ENCODE measurements at regions not wholly inside any gene's neighbourhood (a gene's known extent, or its start where the extent isn't known, plus 50 kb on each side); places are given as distances from the start of the nearest gene placed in this dataset.
A peak's percentile ranks its signal among the peaks of the same experiment; 100 is the strongest.

GRCh38 chr7:116310141-116310540, 99.8 kb downstream of the TES start:
- peaks cover 10% of the 10 kb centered on the region for H3K4me1 ChIP-seq (ENCODE audit: control insufficient read depth, insufficient read depth, low read length)
- H3K9ac ChIP-seq (ENCODE audit: low read depth, low read length) = no peak overlapping the region
- no peaks in the 10 kb centered on the region for H3K27me3 ChIP-seq (ENCODE audit: control insufficient read depth, insufficient read depth, low read length)
- no peaks in the 10 kb centered on the region for H3K9me3 ChIP-seq (replicated peaks; ENCODE audit: low read length)
- no peaks in the 10 kb centered on the region for H3K36me3 ChIP-seq (ENCODE audit: insufficient read depth, low read length)
- H3K4me3 ChIP-seq (ENCODE audit: low read length) = no peak overlapping the region
- H3K4me2 ChIP-seq (ENCODE audit: low read length) = no peak overlapping the region

- H3K27me3 ChIP-seq (ENCODE audit: control insufficient read depth, insufficient read depth, low read length) = no peaks in the 10 kb centered on the region
Measured at GRCh38 chr7:116311259-116311658, 100.9 kb downstream of the TES start.

GRCh38 chr7:116311816-116312471, 101.6 kb downstream of the TES start:
- Histone ChIP-seq H3K9me3 (replicated peaks; ENCODE audit: low read length) (no peaks in the 10 kb centered on the region), H3K4me3 (ENCODE audit: low read length) (no peak overlapping the region), H3K4me1 (ENCODE audit: control insufficient read depth, insufficient read depth, low read length) (peaks cover 28% of the 10 kb centered on the region), H3K36me3 (ENCODE audit: insufficient read depth, low read length) (no peaks in the 10 kb centered on the region), H3K27me3 (ENCODE audit: control insufficient read depth, insufficient read depth, low read length) (no peaks in the 10 kb centered on the region), H3K4me2 (ENCODE audit: low read length) (no peak overlapping the region), H3K9ac (ENCODE audit: low read depth, low read length) (no peak overlapping the region)

More at GRCh38 chr7:116311259-116311658, 100.9 kb downstream of the TES start:
- H3K4me2 ChIP-seq (ENCODE audit: low read length) = no peak overlapping the region
- no peaks in the 10 kb centered on the region for H3K36me3 ChIP-seq (ENCODE audit: insufficient read depth, low read length)
- H3K4me1 ChIP-seq (ENCODE audit: control insufficient read depth, insufficient read depth, low read length) = peaks cover 21% of the 10 kb centered on the region
- H3K9ac ChIP-seq (ENCODE audit: low read depth, low read length) = no peak overlapping the region
- no peak overlapping the region for H3K4me3 ChIP-seq (ENCODE audit: low read length)
- H3K9me3 ChIP-seq (replicated peaks; ENCODE audit: low read length) = no peaks in the 10 kb centered on the region

GRCh38 chr7:116315293-116315692, 105.0 kb downstream of the TES start:
- peak overlapping the region; percentile 77 for H3K9ac ChIP-seq (ENCODE audit: low read depth, low read length)
- H3K36me3 ChIP-seq (ENCODE audit: insufficient read depth, low read length) = no peaks in the 10 kb centered on the region
- H3K4me3 ChIP-seq (ENCODE audit: low read length) = no peak overlapping the region
- H3K9me3 ChIP-seq (replicated peaks; ENCODE audit: low read length) = no peaks in the 10 kb centered on the region
- H3K4me2 ChIP-seq (ENCODE audit: low read length) = peak overlapping the region; percentile 11
- H3K27me3 ChIP-seq (ENCODE audit: control insufficient read depth, insufficient read depth, low read length) = no peaks in the 10 kb centered on the region
- peaks cover 34% of the 10 kb centered on the region for H3K4me1 ChIP-seq (ENCODE audit: control insufficient read depth, insufficient read depth, low read length)

GRCh38 chr7:116315803-116316202, 105.5 kb downstream of the TES start:
- Histone ChIP-seq H3K9me3 (replicated peaks; ENCODE audit: low read length) (no peaks in the 10 kb centered on the region), H3K36me3 (ENCODE audit: insufficient read depth, low read length) (no peaks in the 10 kb centered on the region), H3K4me1 (ENCODE audit: control insufficient read depth, insufficient read depth, low read length) (peaks cover 34% of the 10 kb centered on the region), H3K4me2 (ENCODE audit: low read length) (peak overlapping the region; percentile 62), H3K27me3 (ENCODE audit: control insufficient read depth, insufficient read depth, low read length) (no peaks in the 10 kb centered on the region), H3K4me3 (ENCODE audit: low read length) (no peak overlapping the region), H3K9ac (ENCODE audit: low read depth, low read length) (peak overlapping the region; percentile 77)

- Histone ChIP-seq H3K4me1 (ENCODE audit: control insufficient read depth, insufficient read depth, low read length) (peaks cover 34% of the 10 kb centered on the region), H3K9me3 (replicated peaks; ENCODE audit: low read length) (no peaks in the 10 kb centered on the region), H3K27me3 (ENCODE audit: control insufficient read depth, insufficient read depth, low read length) (no peaks in the 10 kb centered on the region), H3K9ac (ENCODE audit: low read depth, low read length) (peak overlapping the region; percentile 77), H3K4me3 (ENCODE audit: low read length) (peak overlapping the region; percentile 38), H3K36me3 (ENCODE audit: insufficient read depth, low read length) (no peaks in the 10 kb centered on the region), H3K4me2 (ENCODE audit: low read length) (peak overlapping the region; percentile 62)
Measured at GRCh38 chr7:116316838-116317628, 106.7 kb downstream of the TES start.

GRCh38 chr7:116317907-116318306, 107.6 kb downstream of the TES start:
- Histone ChIP-seq H3K4me3 (ENCODE audit: low read length) (no peak overlapping the region), H3K4me1 (ENCODE audit: control insufficient read depth, insufficient read depth, low read length) (peaks cover 40% of the 10 kb centered on the region), H3K9me3 (replicated peaks; ENCODE audit: low read length) (no peaks in the 10 kb centered on the region), H3K9ac (ENCODE audit: low read depth, low read length) (peak overlapping the region; percentile 77), H3K4me2 (ENCODE audit: low read length) (peak overlapping the region; percentile 6), H3K27me3 (ENCODE audit: control insufficient read depth, insufficient read depth, low read length) (no peaks in the 10 kb centered on the region), H3K36me3 (ENCODE audit: insufficient read depth, low read length) (no peaks in the 10 kb centered on the region)

GRCh38 chr7:116322541-116322940, 112.2 kb downstream of the TES start:
- Histone ChIP-seq H3K9me3 (replicated peaks; ENCODE audit: low read length) (no peaks in the 10 kb centered on the region), H3K4me2 (ENCODE audit: low read length) (peak overlapping the region; percentile 28), H3K4me3 (ENCODE audit: low read length) (no peak overlapping the region), H3K9ac (ENCODE audit: low read depth, low read length) (no peak overlapping the region), H3K36me3 (ENCODE audit: insufficient read depth, low read length) (no peaks in the 10 kb centered on the region), H3K4me1 (ENCODE audit: control insufficient read depth, insufficient read depth, low read length) (peaks cover 29% of the 10 kb centered on the region), H3K27me3 (ENCODE audit: control insufficient read depth, insufficient read depth, low read length) (no peaks in the 10 kb centered on the region)

GRCh38 chr7:116324582-116324981, 114.2 kb downstream of the TES start:
- no peak overlapping the region for H3K4me3 ChIP-seq (ENCODE audit: low read length)
- H3K9ac ChIP-seq (ENCODE audit: low read depth, low read length) = no peak overlapping the region
- H3K4me2 ChIP-seq (ENCODE audit: low read length) = no peak overlapping the region
- no peaks in the 10 kb centered on the region for H3K36me3 ChIP-seq (ENCODE audit: insufficient read depth, low read length)
- H3K4me1 ChIP-seq (ENCODE audit: control insufficient read depth, insufficient read depth, low read length) = peaks cover 34% of the 10 kb centered on the region
- no peaks in the 10 kb centered on the region for H3K9me3 ChIP-seq (replicated peaks; ENCODE audit: low read length)
- H3K27me3 ChIP-seq (ENCODE audit: control insufficient read depth, insufficient read depth, low read length) = no peaks in the 10 kb centered on the region

- Histone ChIP-seq H3K27me3 (ENCODE audit: control insufficient read depth, insufficient read depth, low read length) (no peaks in the 10 kb centered on the region), H3K9ac (ENCODE audit: low read depth, low read length) (no peak overlapping the region), H3K4me1 (ENCODE audit: control insufficient read depth, insufficient read depth, low read length) (peaks cover 34% of the 10 kb centered on the region), H3K4me2 (ENCODE audit: low read length) (no peak overlapping the region), H3K36me3 (ENCODE audit: insufficient read depth, low read length) (no peaks in the 10 kb centered on the region), H3K9me3 (replicated peaks; ENCODE audit: low read length) (no peaks in the 10 kb centered on the region), H3K4me3 (ENCODE audit: low read length) (no peak overlapping the region)
Measured at GRCh38 chr7:116325517-116325916, 115.2 kb downstream of the TES start.

- H3K9ac ChIP-seq (ENCODE audit: low read depth, low read length) = peak overlapping the region; percentile 67
- H3K27me3 ChIP-seq (ENCODE audit: control insufficient read depth, insufficient read depth, low read length) = no peaks in the 10 kb centered on the region
- H3K4me3 ChIP-seq (ENCODE audit: low read length) = peak overlapping the region; percentile 34
- H3K4me2 ChIP-seq (ENCODE audit: low read length) = peak overlapping the region; percentile 52
- H3K9me3 ChIP-seq (replicated peaks; ENCODE audit: low read length) = no peaks in the 10 kb centered on the region
- H3K4me1 ChIP-seq (ENCODE audit: control insufficient read depth, insufficient read depth, low read length) = peaks cover 45% of the 10 kb centered on the region
- no peaks in the 10 kb centered on the region for H3K36me3 ChIP-seq (ENCODE audit: insufficient read depth, low read length)
Measured at GRCh38 chr7:116327135-116327534, 116.8 kb downstream of the TES start.
